ENCODE measurements at regions not wholly inside any gene's neighbourhood (a gene's known extent, or its start where the extent isn't known, plus 50 kb on each side); places are given as distances from the start of the nearest gene placed in this dataset.

DNA sequence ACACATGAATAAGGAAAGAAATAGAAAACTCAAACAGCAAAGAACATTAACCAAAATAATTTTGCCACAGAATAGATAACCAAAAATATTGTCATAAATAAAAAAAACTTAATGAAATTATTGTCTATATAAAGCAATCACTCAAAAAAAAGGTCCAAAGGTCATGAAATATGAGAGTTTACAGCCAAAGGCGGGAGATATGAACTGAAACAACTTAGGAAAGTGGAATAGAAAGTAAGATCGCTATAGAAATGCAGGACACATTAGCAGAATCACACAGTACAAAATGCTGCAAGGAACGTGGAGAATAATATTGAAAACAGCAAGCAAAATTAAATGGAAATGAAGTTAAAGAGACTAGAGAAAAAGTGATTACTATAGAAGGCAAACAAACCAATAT is 375.0 kb upstream of the ARHGEF26 start:
- H3K27ac Mint-ChIP-seq (ENCODE audit: unreplicated experiment): no peak overlapping the region
- POLR2A ChIA-PET: no interaction called here
- H3K4me1 Mint-ChIP-seq (ENCODE audit: low read depth, unreplicated experiment): no peaks in the 10 kb centered on the region
- H3K4me3 Mint-ChIP-seq (ENCODE audit: unreplicated experiment): no peak overlapping the region
- H3K27me3 ChIP-seq (replicated peaks; ENCODE audit: control insufficient read depth, insufficient read depth, low read length): no peaks in the 10 kb centered on the region
- CTCF ChIA-PET: no interaction called here
- H3K9me3 Mint-ChIP-seq (ENCODE audit: unreplicated experiment): no peaks in the 10 kb centered on the region
- no peak for DNase-seq
- intact Hi-C loops (cut with micrococcal nuclease; ENCODE audit: unreplicated experiment): no loop called here
- BruUV-seq (replicated peaks): no TSS peak
- TF ChIP-seq, protein P1, sequence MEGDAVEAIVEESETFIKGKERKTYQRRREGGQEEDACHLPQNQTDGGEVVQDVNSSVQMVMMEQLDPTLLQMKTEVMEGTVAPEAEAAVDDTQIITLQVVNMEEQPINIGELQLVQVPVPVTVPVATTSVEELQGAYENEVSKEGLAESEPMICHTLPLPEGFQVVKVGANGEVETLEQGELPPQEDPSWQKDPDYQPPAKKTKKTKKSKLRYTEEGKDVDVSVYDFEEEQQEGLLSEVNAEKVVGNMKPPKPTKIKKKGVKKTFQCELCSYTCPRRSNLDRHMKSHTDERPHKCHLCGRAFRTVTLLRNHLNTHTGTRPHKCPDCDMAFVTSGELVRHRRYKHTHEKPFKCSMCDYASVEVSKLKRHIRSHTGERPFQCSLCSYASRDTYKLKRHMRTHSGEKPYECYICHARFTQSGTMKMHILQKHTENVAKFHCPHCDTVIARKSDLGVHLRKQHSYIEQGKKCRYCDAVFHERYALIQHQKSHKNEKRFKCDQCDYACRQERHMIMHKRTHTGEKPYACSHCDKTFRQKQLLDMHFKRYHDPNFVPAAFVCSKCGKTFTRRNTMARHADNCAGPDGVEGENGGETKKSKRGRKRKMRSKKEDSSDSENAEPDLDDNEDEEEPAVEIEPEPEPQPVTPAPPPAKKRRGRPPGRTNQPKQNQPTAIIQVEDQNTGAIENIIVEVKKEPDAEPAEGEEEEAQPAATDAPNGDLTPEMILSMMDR (IDR thresholded peaks at IDR 0.05; ENCODE audit: insufficient read depth in 1 of 2, low read depth in 1 of 2, low read length in 1 of 2, severe bottlenecking in 1 of 2, unreplicated experiment in 1 of 2): no peak
- H3K4me1 ChIP-seq: no peaks in the 10 kb centered on the region
- no peaks in the 10 kb centered on the region for H3K36me3 Mint-ChIP-seq (ENCODE audit: insufficient read depth, unreplicated experiment)
- no peak overlapping the region for H3K4me3 ChIP-seq (ENCODE audit: low read depth, low read length)
- H3K27me3 Mint-ChIP-seq (ENCODE audit: insufficient read depth, unreplicated experiment): peaks cover 3% of the 10 kb centered on the region
- H3K9me3 ChIP-seq: no peaks in the 10 kb centered on the region
- no peaks in the 10 kb centered on the region for H3K36me3 ChIP-seq (ENCODE audit: control insufficient read depth, insufficient read depth, low read length)

GRCh38 chr3:153749070-153749610 is 372.1 kb upstream of the ARHGEF26 start:
- BruUV-seq (replicated peaks): no TSS peak

GRCh38 chr3:153752405-153753027 is 368.7 kb upstream of the ARHGEF26 start:
- POLR2A ChIA-PET: no interaction called here
- no peak for DNase-seq
- H3K36me3 Mint-ChIP-seq (ENCODE audit: insufficient read depth, unreplicated experiment): no peaks in the 10 kb centered on the region
- no peak overlapping the region for H3K27ac Mint-ChIP-seq (ENCODE audit: unreplicated experiment)
- H3K27me3 Mint-ChIP-seq (ENCODE audit: insufficient read depth, unreplicated experiment): no peaks in the 10 kb centered on the region
- no TSS peak for BruUV-seq (replicated peaks)
- CTCF ChIA-PET: no interaction called here
- no peak overlapping the region for H3K4me3 Mint-ChIP-seq (ENCODE audit: unreplicated experiment)
- no peaks in the 10 kb centered on the region for H3K9me3 Mint-ChIP-seq (ENCODE audit: unreplicated experiment)
- Histone ChIP-seq H3K27me3 (replicated peaks; ENCODE audit: control insufficient read depth, insufficient read depth, low read length) (no peaks in the 10 kb centered on the region), H3K4me1 (no peaks in the 10 kb centered on the region), H3K36me3 (ENCODE audit: control insufficient read depth, insufficient read depth, low read length) (no peaks in the 10 kb centered on the region), H3K9me3 (no peaks in the 10 kb centered on the region), H3K4me3 (ENCODE audit: low read depth, low read length) (no peak overlapping the region)
- intact Hi-C loops (cut with micrococcal nuclease; ENCODE audit: unreplicated experiment): no loop called here
- no peaks in the 10 kb centered on the region for H3K4me1 Mint-ChIP-seq (ENCODE audit: low read depth, unreplicated experiment)
- TF ChIP-seq, protein P1 (IDR thresholded peaks at IDR 0.05; ENCODE audit: insufficient read depth in 1 of 2, low read depth in 1 of 2, low read length in 1 of 2, severe bottlenecking in 1 of 2, unreplicated experiment in 1 of 2): no peak

More at GRCh38 chr3:153749070-153749610, 372.1 kb upstream of the ARHGEF26 start:
- no peak for DNase-seq
- Histone ChIP-seq H3K27me3 (replicated peaks; ENCODE audit: control insufficient read depth, insufficient read depth, low read length) (no peaks in the 10 kb centered on the region), H3K4me1 (no peaks in the 10 kb centered on the region), H3K36me3 (ENCODE audit: control insufficient read depth, insufficient read depth, low read length) (no peaks in the 10 kb centered on the region), H3K9me3 (no peaks in the 10 kb centered on the region), H3K4me3 (ENCODE audit: low read depth, low read length) (no peak overlapping the region)
- H3K27me3 Mint-ChIP-seq (ENCODE audit: insufficient read depth, unreplicated experiment): peaks cover 3% of the 10 kb centered on the region
- POLR2A ChIA-PET: no interaction called here
- TF ChIP-seq, protein P1 (IDR thresholded peaks at IDR 0.05; ENCODE audit: insufficient read depth in 1 of 2, low read depth in 1 of 2, low read length in 1 of 2, severe bottlenecking in 1 of 2, unreplicated experiment in 1 of 2): no peak
- no peaks in the 10 kb centered on the region for H3K36me3 Mint-ChIP-seq (ENCODE audit: insufficient read depth, unreplicated experiment)
- H3K27ac Mint-ChIP-seq (ENCODE audit: unreplicated experiment): no peak overlapping the region
- H3K9me3 Mint-ChIP-seq (ENCODE audit: unreplicated experiment): no peaks in the 10 kb centered on the region
- H3K4me3 Mint-ChIP-seq (ENCODE audit: unreplicated experiment): no peak overlapping the region
- CTCF ChIA-PET: no interaction called here
- no peaks in the 10 kb centered on the region for H3K4me1 Mint-ChIP-seq (ENCODE audit: low read depth, unreplicated experiment)
- intact Hi-C loops (cut with micrococcal nuclease; ENCODE audit: unreplicated experiment): no loop called here

All from Caco-2 (cell line).